ENCODE measurements at regions not wholly inside any gene's neighbourhood (a gene's known extent, or its start where the extent isn't known, plus 50 kb on each side); places are given as distances from the start of the nearest gene placed in this dataset.

DNA sequence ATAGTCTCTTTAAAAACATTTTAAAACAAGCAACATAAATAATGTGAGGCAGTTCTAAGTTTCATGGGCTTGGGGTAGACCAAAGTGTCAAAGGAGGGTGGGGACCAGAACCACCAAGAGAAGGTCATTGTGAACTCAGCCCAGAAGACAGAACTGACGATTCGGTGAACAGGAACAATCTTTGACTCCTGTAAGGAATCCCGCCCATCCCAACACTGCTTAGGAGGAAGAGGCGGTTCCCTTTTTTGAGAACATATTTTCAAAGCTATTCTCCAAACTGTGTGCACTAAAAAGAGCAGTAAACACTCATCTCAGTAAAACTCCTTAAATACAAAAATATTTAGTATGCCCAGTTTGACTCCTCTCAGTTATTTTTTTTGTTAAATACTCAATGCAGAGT lies 176.5 kb upstream of the TLE4 start (continued):
- TF ChIP-seq, protein P1, sequence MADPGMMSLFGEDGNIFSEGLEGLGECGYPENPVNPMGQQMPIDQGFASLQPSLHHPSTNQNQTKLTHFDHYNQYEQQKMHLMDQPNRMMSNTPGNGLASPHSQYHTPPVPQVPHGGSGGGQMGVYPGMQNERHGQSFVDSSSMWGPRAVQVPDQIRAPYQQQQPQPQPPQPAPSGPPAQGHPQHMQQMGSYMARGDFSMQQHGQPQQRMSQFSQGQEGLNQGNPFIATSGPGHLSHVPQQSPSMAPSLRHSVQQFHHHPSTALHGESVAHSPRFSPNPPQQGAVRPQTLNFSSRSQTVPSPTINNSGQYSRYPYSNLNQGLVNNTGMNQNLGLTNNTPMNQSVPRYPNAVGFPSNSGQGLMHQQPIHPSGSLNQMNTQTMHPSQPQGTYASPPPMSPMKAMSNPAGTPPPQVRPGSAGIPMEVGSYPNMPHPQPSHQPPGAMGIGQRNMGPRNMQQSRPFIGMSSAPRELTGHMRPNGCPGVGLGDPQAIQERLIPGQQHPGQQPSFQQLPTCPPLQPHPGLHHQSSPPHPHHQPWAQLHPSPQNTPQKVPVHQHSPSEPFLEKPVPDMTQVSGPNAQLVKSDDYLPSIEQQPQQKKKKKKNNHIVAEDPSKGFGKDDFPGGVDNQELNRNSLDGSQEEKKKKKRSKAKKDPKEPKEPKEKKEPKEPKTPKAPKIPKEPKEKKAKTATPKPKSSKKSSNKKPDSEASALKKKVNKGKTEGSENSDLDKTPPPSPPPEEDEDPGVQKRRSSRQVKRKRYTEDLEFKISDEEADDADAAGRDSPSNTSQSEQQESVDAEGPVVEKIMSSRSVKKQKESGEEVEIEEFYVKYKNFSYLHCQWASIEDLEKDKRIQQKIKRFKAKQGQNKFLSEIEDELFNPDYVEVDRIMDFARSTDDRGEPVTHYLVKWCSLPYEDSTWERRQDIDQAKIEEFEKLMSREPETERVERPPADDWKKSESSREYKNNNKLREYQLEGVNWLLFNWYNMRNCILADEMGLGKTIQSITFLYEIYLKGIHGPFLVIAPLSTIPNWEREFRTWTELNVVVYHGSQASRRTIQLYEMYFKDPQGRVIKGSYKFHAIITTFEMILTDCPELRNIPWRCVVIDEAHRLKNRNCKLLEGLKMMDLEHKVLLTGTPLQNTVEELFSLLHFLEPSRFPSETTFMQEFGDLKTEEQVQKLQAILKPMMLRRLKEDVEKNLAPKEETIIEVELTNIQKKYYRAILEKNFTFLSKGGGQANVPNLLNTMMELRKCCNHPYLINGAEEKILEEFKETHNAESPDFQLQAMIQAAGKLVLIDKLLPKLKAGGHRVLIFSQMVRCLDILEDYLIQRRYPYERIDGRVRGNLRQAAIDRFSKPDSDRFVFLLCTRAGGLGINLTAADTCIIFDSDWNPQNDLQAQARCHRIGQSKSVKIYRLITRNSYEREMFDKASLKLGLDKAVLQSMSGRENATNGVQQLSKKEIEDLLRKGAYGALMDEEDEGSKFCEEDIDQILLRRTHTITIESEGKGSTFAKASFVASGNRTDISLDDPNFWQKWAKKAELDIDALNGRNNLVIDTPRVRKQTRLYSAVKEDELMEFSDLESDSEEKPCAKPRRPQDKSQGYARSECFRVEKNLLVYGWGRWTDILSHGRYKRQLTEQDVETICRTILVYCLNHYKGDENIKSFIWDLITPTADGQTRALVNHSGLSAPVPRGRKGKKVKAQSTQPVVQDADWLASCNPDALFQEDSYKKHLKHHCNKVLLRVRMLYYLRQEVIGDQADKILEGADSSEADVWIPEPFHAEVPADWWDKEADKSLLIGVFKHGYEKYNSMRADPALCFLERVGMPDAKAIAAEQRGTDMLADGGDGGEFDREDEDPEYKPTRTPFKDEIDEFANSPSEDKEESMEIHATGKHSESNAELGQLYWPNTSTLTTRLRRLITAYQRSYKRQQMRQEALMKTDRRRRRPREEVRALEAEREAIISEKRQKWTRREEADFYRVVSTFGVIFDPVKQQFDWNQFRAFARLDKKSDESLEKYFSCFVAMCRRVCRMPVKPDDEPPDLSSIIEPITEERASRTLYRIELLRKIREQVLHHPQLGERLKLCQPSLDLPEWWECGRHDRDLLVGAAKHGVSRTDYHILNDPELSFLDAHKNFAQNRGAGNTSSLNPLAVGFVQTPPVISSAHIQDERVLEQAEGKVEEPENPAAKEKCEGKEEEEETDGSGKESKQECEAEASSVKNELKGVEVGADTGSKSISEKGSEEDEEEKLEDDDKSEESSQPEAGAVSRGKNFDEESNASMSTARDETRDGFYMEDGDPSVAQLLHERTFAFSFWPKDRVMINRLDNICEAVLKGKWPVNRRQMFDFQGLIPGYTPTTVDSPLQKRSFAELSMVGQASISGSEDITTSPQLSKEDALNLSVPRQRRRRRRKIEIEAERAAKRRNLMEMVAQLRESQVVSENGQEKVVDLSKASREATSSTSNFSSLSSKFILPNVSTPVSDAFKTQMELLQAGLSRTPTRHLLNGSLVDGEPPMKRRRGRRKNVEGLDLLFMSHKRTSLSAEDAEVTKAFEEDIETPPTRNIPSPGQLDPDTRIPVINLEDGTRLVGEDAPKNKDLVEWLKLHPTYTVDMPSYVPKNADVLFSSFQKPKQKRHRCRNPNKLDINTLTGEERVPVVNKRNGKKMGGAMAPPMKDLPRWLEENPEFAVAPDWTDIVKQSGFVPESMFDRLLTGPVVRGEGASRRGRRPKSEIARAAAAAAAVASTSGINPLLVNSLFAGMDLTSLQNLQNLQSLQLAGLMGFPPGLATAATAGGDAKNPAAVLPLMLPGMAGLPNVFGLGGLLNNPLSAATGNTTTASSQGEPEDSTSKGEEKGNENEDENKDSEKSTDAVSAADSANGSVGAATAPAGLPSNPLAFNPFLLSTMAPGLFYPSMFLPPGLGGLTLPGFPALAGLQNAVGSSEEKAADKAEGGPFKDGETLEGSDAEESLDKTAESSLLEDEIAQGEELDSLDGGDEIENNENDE (IDR thresholded peaks at IDR 0.05; ENCODE audit: insufficient replicate concordance, low read length): no peak
- TF ChIP-seq RBBP5 (IDR thresholded peaks at IDR 0.05; ENCODE audit: borderline replicate concordance, low read depth, low read length) (no peak), HDAC6 (IDR thresholded peaks at IDR 0.05; ENCODE audit: low read depth, low read length) (no peak), TBP (IDR thresholded peaks at IDR 0.05; ENCODE audit: low read depth, low read length) (no peak), TAF7 (optimal IDR thresholded peaks at IDR 0.05; ENCODE audit: borderline replicate concordance, low read depth, low read length) (no peak), NANOG (IDR thresholded peaks at IDR 0.05; ENCODE audit: insufficient read depth, low read depth, low read length, poor library complexity, severe bottlenecking) (no peak), SRF (IDR thresholded peaks at IDR 0.05; ENCODE audit: low read depth, low read length) (no peak), EGR1 (IDR thresholded peaks at IDR 0.05; ENCODE audit: borderline replicate concordance, low read depth, low read length) (no peak)
